Activated naive CD8-positive, alpha-beta T cell treated with anti-CD3 and anti-CD28 coated beads for 36 hours (primary cell): ENCODE measurements at regions not wholly inside any gene's neighbourhood (a gene's known extent, or its start where the extent isn't known, plus 50 kb on each side); places are given as distances from the start of the nearest gene placed in this dataset.

ENCODE experiments used
- DNase-seq: peaks from one replicate; pipeline ENCODE4 v3.0.0; 2021
- H3K27ac Mint-ChIP-seq: one replicate; pipeline ENCODE4 v1.8.0; 2022; ENCODE audit warnings: mild to moderate bottlenecking, moderate library complexity, mixed read lengths
- H3K27me3 Mint-ChIP-seq: one replicate; pipeline ENCODE4 v1.8.0; 2022; ENCODE audit warnings: mild to moderate bottlenecking, mixed read lengths
- H3K36me3 Mint-ChIP-seq: one replicate; pipeline ENCODE4 v1.8.0; 2021; ENCODE audit warnings: mild to moderate bottlenecking, mixed read lengths
- H3K4me1 Mint-ChIP-seq: one replicate; pipeline ENCODE4 v1.8.0; 2021; ENCODE audit warnings: mixed read lengths
- H3K4me3 Mint-ChIP-seq: one replicate; pipeline ENCODE4 v1.8.0; 2022; ENCODE audit warnings: mild to moderate bottlenecking, moderate library complexity, mixed read lengths
- H3K9me3 Mint-ChIP-seq: one replicate; pipeline ENCODE4 v1.8.0; 2022; ENCODE audit warnings: mixed read lengths

GRCh38 chr2:344811-345210 lies 56.9 kb upstream of the ALKAL2 start:
- Mint-ChIP-seq H3K9me3 (no peaks in the 10 kb centered on the region), H3K27ac (no peak overlapping the region), H3K27me3 (peaks cover 34% of the 10 kb centered on the region), H3K4me1 (peaks cover 2% of the 10 kb centered on the region), H3K36me3 (no peaks in the 10 kb centered on the region), H3K4me3 (no peak overlapping the region)
- no peak for DNase-seq

- H3K36me3 Mint-ChIP-seq = no peaks in the 10 kb centered on the region
- peaks cover 2% of the 10 kb centered on the region for H3K4me1 Mint-ChIP-seq
- H3K27ac Mint-ChIP-seq = no peak overlapping the region
- peaks cover 38% of the 10 kb centered on the region for H3K27me3 Mint-ChIP-seq
- H3K4me3 Mint-ChIP-seq = no peak overlapping the region
- DNase-seq = no peak
- peaks cover 7% of the 10 kb centered on the region for H3K9me3 Mint-ChIP-seq
These were observed 55.5 kb upstream of the ALKAL2 start for GRCh38 chr2:343355-343754.

- no peak for DNase-seq
- H3K9me3 Mint-ChIP-seq = peaks cover 15% of the 10 kb centered on the region
- H3K4me3 Mint-ChIP-seq = no peak overlapping the region
- peaks cover 40% of the 10 kb centered on the region for H3K27me3 Mint-ChIP-seq
- H3K4me1 Mint-ChIP-seq = peaks cover 2% of the 10 kb centered on the region
- no peak overlapping the region for H3K27ac Mint-ChIP-seq
- peaks cover 6% of the 10 kb centered on the region for H3K36me3 Mint-ChIP-seq
These were observed 54.0 kb upstream of the ALKAL2 start for GRCh38 chr2:341912-342311.

GRCh38 chr2:341017-341542 lies 53.2 kb upstream of the ALKAL2 start:
- Mint-ChIP-seq H3K4me1 (peaks cover 2% of the 10 kb centered on the region), H3K36me3 (peaks cover 7% of the 10 kb centered on the region), H3K4me3 (no peak overlapping the region), H3K9me3 (peaks cover 18% of the 10 kb centered on the region), H3K27me3 (peaks cover 33% of the 10 kb centered on the region), H3K27ac (no peak overlapping the region)
- DNase-seq = no peak
